NB4 (cell line): ENCODE measurements at regions not wholly inside any gene's neighbourhood (a gene's known extent, or its start where the extent isn't known, plus 50 kb on each side); places are given as distances from the start of the nearest gene placed in this dataset.

Experiments
- DNase-seq: peaks from one replicate; pipeline ENCODE4 v3.0.0; 2010; ENCODE audit warnings: low read depth
- H3K4me3 ChIP-seq: one replicate; pipeline ENCODE4 v1.5.1; 2011; ENCODE audit warnings: mild to moderate bottlenecking, low read depth, low read length, moderate library complexity
- MYC ChIP-seq: IDR thresholded peaks from 2 replicates; pipeline ENCODE4 v1.6.1; 2011; ENCODE audit warnings: low read depth, low read length
- POLR2A ChIP-seq: IDR thresholded peaks from 2 replicates; pipeline ENCODE4 v1.6.1; 2011; ENCODE audit warnings: mild to moderate bottlenecking; ENCODE audit not compliant: insufficient read length; ENCODE audit errors: extremely low read depth
- TF ChIP-seq, protein P1 (sequence below): IDR thresholded peaks from one replicate; pipeline ENCODE4 v1.5.1; 2012; ENCODE audit warnings: low read depth, low read length
- TF ChIP-seq, protein P2 (sequence below): IDR thresholded peaks from 2 replicates; pipeline ENCODE4 v1.6.1; 2011; ENCODE audit warnings: low read depth, low read length

DNA sequence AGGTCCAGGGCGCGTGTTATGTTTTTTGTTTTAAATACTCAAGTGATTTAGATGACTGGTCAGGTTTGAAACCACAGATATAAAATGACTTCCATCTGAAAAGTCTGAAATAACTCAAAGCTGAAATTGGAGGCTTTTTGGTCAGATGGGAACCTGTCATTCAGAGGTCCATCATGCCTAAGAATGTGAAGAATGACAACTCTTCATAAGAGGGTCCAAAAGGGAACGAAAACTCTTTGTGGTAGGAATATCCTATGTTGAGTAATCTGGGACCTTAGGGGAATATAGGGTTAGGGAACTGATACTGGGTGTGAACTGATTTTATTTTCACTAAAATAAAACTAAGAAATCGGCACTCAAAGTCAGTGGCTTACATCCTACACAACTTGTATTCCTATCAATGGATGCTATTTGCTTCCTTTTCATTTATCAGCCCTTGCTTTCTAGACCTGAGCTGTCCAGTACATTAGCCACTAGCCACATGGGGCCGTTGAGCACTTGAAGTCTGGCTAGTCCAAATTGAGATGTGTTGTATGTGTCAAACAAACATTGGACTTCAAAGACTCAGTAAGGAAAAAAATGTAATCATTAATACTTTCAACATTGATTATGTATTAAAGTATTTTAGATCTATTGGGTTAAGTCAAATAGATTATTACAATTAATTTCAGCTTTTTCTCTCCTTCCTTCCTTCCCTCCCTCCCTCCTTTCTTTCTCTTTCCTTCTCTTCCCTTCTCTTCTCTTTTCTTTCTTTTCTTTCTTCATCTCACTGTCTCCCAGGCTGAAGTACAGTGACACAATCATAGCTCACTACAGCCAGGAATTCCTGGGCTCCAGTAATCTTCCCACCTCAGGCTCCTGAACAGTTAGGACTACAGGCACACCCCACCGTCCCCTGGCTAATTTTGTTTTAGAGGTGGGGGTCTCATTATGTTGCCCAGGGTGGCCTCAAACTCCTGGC lies 56.5 kb upstream of the KDM7A start:
- no peak for DNase-seq
- no peak for TF ChIP-seq MYC
- no peak for TF ChIP-seq POLR2A
- TF ChIP-seq, protein P1, sequence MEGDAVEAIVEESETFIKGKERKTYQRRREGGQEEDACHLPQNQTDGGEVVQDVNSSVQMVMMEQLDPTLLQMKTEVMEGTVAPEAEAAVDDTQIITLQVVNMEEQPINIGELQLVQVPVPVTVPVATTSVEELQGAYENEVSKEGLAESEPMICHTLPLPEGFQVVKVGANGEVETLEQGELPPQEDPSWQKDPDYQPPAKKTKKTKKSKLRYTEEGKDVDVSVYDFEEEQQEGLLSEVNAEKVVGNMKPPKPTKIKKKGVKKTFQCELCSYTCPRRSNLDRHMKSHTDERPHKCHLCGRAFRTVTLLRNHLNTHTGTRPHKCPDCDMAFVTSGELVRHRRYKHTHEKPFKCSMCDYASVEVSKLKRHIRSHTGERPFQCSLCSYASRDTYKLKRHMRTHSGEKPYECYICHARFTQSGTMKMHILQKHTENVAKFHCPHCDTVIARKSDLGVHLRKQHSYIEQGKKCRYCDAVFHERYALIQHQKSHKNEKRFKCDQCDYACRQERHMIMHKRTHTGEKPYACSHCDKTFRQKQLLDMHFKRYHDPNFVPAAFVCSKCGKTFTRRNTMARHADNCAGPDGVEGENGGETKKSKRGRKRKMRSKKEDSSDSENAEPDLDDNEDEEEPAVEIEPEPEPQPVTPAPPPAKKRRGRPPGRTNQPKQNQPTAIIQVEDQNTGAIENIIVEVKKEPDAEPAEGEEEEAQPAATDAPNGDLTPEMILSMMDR, result no peak
- TF ChIP-seq, protein P2, sequence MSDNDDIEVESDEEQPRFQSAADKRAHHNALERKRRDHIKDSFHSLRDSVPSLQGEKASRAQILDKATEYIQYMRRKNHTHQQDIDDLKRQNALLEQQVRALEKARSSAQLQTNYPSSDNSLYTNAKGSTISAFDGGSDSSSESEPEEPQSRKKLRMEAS, result no peak
- no peak overlapping the region for H3K4me3 ChIP-seq

DNA sequence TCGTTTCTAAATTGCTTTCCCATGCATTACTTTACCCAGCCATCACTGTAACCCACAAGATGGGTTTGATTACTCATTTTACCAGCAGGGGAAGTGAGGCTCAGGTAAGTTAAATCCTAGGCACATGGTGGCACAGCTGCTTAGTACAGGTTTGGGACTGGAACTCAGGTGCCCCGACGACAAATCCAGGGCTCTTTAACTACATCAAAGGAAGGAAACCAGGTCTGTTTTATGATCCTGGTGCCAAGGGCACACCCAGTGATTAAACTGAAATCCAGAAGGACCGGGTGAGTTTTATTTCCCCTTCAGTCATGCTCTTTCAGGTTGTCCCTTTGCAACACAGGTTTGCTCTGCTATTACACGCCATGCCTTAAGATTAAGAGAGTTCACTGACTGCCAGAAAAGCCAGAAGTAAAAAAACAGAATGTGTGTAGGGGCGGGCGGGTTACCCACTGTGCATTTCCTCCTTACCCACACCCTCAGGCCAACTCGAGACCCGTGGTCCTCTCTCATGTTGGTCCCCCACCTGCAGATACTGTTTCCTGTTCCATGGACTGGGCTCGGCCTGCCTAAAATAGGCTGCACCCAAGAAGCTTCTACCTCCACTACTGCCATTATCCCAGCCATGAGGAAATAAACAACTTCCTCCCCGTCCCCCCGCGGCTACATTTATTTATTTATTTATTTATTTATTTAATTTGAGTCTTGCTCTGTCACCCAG lies 55.1 kb upstream of the KDM7A start:
- TF ChIP-seq, protein P2, result no peak
- TF ChIP-seq, protein P1, result no peak
- no peak for TF ChIP-seq POLR2A
- 0 out of 2 replicates have a peak, but pooled peaks have one; percentile 13 for TF ChIP-seq MYC
- no peak overlapping the region for H3K4me3 ChIP-seq
- peak; percentile 58 for DNase-seq

DNA sequence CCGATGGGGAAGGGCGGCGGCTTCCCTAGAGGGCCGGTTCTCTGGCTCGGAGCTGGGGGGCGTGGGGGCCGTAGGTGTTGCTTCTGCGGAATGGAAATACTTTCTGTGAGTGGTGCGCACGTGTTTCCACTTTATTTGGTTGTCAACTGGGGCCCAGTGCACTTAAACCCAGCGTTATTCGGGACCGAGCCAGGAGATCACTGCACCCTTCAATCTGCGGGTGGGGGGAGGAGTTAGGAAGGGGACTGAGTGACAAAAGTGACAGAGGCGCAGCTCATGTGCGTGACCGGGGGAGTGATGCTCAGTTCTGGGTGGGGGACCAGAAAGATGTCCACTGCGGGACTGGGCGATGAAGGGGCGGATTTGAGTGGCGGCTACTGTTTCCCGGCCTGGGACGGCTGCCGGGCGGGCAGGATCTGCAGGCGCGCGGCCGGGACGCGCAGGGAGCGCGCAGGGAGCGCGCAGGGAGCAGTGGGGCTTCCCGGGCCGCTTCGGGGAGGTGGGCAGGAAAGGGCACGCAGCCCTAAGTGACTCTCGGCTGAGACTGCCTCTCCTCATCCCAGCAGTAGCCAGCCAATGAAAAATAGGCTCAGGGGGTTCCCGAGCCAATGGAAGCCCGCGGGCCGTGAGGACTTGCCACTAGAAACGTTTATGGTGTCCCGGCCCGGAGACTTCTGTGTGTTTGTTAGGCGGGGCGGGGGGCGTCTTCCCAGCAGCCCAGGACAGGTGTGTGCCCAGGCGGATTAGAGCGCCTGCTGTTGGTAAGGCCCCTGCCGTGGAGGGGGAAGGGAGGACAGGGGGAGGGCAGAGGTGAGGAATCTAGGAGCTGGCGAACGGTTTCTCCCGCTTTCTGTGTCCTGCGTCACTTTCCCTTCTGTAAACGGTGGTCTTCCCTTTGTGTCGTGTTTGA lies 54.3 kb upstream of the KDM7A start:
- no peak overlapping the region for H3K4me3 ChIP-seq
- no peak for DNase-seq

DNA sequence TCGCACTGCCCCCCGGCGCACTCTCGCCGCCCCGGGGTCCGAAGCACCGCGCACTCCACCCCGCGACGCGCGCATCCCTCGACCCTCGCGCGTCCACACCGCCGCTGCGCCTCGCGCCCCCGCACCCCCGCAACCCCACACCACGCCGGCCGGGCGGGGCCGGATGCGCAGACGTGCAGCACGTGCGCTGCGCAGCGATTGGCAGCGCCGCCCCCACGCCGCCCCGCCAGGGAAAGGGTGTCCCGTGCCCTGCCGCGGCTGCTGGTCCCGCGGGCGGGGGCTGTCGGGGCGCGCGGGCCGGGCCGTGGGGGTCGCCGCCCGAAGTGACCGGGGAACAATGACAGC lies 53.7 kb upstream of the KDM7A start:
- DNase-seq, result no peak
- no peak overlapping the region for H3K4me3 ChIP-seq
- TF ChIP-seq, protein P1, result no peak
- TF ChIP-seq, protein P2, result no peak
- TF ChIP-seq MYC, result no peak
- TF ChIP-seq POLR2A, result no peak

More for the DNA sequence above, 54.3 kb upstream of the KDM7A start:
- TF ChIP-seq MYC (no peak), POLR2A (no peak)
- TF ChIP-seq, protein P2, result no peak
- TF ChIP-seq, protein P1, result no peak
